GM12878 (cell line): ENCODE measurements at regions not wholly inside any gene's neighbourhood (a gene's known extent, or its start where the extent isn't known, plus 50 kb on each side); places are given as distances from the start of the nearest gene placed in this dataset.
A peak's percentile ranks its signal among the peaks of the same experiment; 100 is the strongest.

ENCODE experiments used
- CEBPB ChIP-seq, 2 experiments: fragments of 150-350 bp in 1 of 2; IDR thresholded peaks; 2 replicates each; pipeline ENCODE4 v1.6.1; 2012 to 2014; ENCODE audit warnings: low read depth in 2 of 2, low read length in 2 of 2, borderline replicate concordance in 1 of 2, inconsistent platforms in 1 of 2
- CHD1 ChIP-seq: IDR thresholded peaks from 2 replicates; pipeline ENCODE4 v1.6.1; 2012; ENCODE audit warnings: low read depth, low read length, improper control_type of control experiment
- CTCF ChIP-seq, 3 experiments: IDR thresholded peaks in 2 of 3; conservative IDR thresholded peaks in 1 of 3; 2 replicates each; pipeline ENCODE4 v1.5.1; 2011; ENCODE audit warnings: low read depth in 3 of 3, low read length in 3 of 3, mild to moderate bottlenecking in 3 of 3, control low read depth in 2 of 3, moderate library complexity in 2 of 3, inconsistent platforms in 1 of 3, mixed read lengths in 1 of 3; ENCODE audit not compliant: control insufficient read depth in 2 of 3, insufficient read depth in 1 of 3; ENCODE audit errors: extremely low read depth in 1 of 3
- E2F8 ChIP-seq: fragments of 450-650 bp; IDR thresholded peaks from 2 replicates; pipeline ENCODE4 v1.6.1; 2018; ENCODE audit warnings: mild to moderate bottlenecking, low read depth, moderate library complexity; ENCODE audit not compliant: partially characterized antibody
- ESRRA ChIP-seq: IDR thresholded peaks from 2 replicates; pipeline ENCODE4 v1.6.1; 2012; ENCODE audit warnings: mild to moderate bottlenecking, low read length, improper control_type of control experiment
- FOXK2 ChIP-seq: fragments of 450-650 bp; IDR thresholded peaks from 2 replicates; pipeline ENCODE4 v1.6.1; 2017; ENCODE audit warnings: mild to moderate bottlenecking, moderate library complexity
- FOXM1 ChIP-seq: IDR thresholded peaks from 2 replicates; pipeline ENCODE4 v1.6.1; 2012; ENCODE audit warnings: low read depth, mild to moderate bottlenecking, inconsistent platforms, low read length, moderate library complexity
- HDGF ChIP-seq: fragments of 450-650 bp; IDR thresholded peaks from 2 replicates; pipeline ENCODE4 v1.6.1; 2016; ENCODE audit warnings: antibody characterized with exemption
- LARP7 ChIP-seq: fragments of 450-650 bp; IDR thresholded peaks from 2 replicates; pipeline ENCODE4 v1.6.1; 2017; ENCODE audit warnings: mild to moderate bottlenecking
- MEF2A ChIP-seq: IDR thresholded peaks from 2 replicates; pipeline ENCODE4 v1.6.1; 2011; ENCODE audit warnings: low read depth, mild to moderate bottlenecking, low read length, moderate library complexity; ENCODE audit not compliant: insufficient read depth
- MLLT1 ChIP-seq: fragments of 450-650 bp; IDR thresholded peaks from 2 replicates; pipeline ENCODE4 v1.6.1; 2016; ENCODE audit warnings: mild to moderate bottlenecking
- RAD21 ChIP-seq: IDR thresholded peaks from 2 replicates; pipeline ENCODE4 v1.6.1; 2011; ENCODE audit warnings: mild to moderate bottlenecking, low read depth, low read length, moderate library complexity; ENCODE audit not compliant: insufficient read depth
- RELB ChIP-seq: fragments of 450-650 bp; IDR thresholded peaks from 2 replicates; pipeline ENCODE4 v1.6.1; 2017; ENCODE audit warnings: low read depth, mild to moderate bottlenecking, moderate library complexity
- YY1 ChIP-seq: IDR thresholded peaks from 2 replicates; pipeline ENCODE4 v1.6.1; 2011; ENCODE audit warnings: low read depth, mild to moderate bottlenecking, low read length
- ZNF207 ChIP-seq: fragments of 450-650 bp; IDR thresholded peaks from 2 replicates; pipeline ENCODE4 v1.6.1; 2014; ENCODE audit warnings: antibody characterized with exemption, mild to moderate bottlenecking, borderline replicate concordance
- ZNF592 ChIP-seq: fragments of 450-650 bp; IDR thresholded peaks from 2 replicates; pipeline ENCODE4 v1.6.1; 2017; ENCODE audit warnings: mild to moderate bottlenecking, moderate library complexity

GRCh38 chr11:23112987-23113886 is 253.0 kb upstream of the CCDC179 start (continued):
- TF ChIP-seq E2F8, result no peak
- peak; percentile 80; the same call in 1 of the 2 replicates for TF ChIP-seq ZNF592
- 0 out of 2 replicates have a peak, but pooled peaks have one; percentile 23 for TF ChIP-seq RELB
- TF ChIP-seq MLLT1, result no peak
- 0 out of 2 replicates have a peak, but pooled peaks have one; percentile 48 for TF ChIP-seq LARP7
- TF ChIP-seq RAD21, result peak; percentile 54
- no peak for TF ChIP-seq CEBPB (IDR thresholded peaks at IDR 0.05; ENCODE audit: borderline replicate concordance in 1 of 2, low read depth in 2 of 2, low read length in 2 of 2)
- TF ChIP-seq FOXM1, result no peak
- no peak for TF ChIP-seq CHD1
- no peak for TF ChIP-seq ESRRA
- TF ChIP-seq HDGF, result no peak
- TF ChIP-seq MEF2A, result no peak
- TF ChIP-seq CTCF (IDR thresholded peaks at IDR 0.05 in 2 of 3, conservative IDR thresholded peaks at IDR 0.05 in 1 of 3; ENCODE audit: control insufficient read depth in 2 of 3, extremely low read depth in 1 of 3, insufficient read depth in 1 of 3, low read depth in 3 of 3, low read length in 3 of 3), result peak; percentile 48 to 74 (median 50); a peak in 5 of 6 replicates
- no peak for TF ChIP-seq FOXK2
- no peak for TF ChIP-seq YY1
- no peak for TF ChIP-seq ZNF207
